Subcutaneous abdominal adipose tissue (tissue), 5 donors: ENCODE measurements at regions not wholly inside any gene's neighbourhood (a gene's known extent, or its start where the extent isn't known, plus 50 kb on each side); places are given as distances from the start of the nearest gene placed in this dataset.
"Not testable (repeated sequence)": the region's sequence is repeated elsewhere in the genome, so short reads cannot be mapped to it uniquely, and the experiment has no call there.

Experiments
- H3K27ac ChIP-seq: one replicate; pipeline ENCODE4 v1.7.0; 2013; ENCODE audit warnings: low read depth, mild to moderate bottlenecking, inconsistent platforms, low read length, moderate library complexity
- H3K27me3 ChIP-seq, 5 donors: one replicate each; pipeline ENCODE4 v1.7.0; 2013; ENCODE audit warnings: low read length in 5 of 5, inconsistent platforms in 1 of 5; ENCODE audit not compliant: control insufficient read depth in 5 of 5, insufficient read depth in 4 of 5
- H3K36me3 ChIP-seq, 5 donors: one replicate each; pipeline ENCODE4 v1.7.0; 2013; ENCODE audit warnings: low read length in 5 of 5; ENCODE audit not compliant: control insufficient read depth in 5 of 5, insufficient read depth in 5 of 5
- H3K4me1 ChIP-seq, 5 donors: one replicate each; pipeline ENCODE4 v1.7.0; 2013; ENCODE audit warnings: low read length in 5 of 5, mild to moderate bottlenecking in 3 of 5, moderate library complexity in 1 of 5; ENCODE audit not compliant: control insufficient read depth in 5 of 5, insufficient read depth in 5 of 5
- H3K4me3 ChIP-seq, 5 donors: one replicate each; pipeline ENCODE4 v1.7.0; 2013; ENCODE audit warnings: low read length in 5 of 5, low read depth in 1 of 5
- H3K9ac ChIP-seq, 5 donors: one replicate each; pipeline ENCODE4 v1.7.0; 2013; ENCODE audit warnings: low read length in 5 of 5, mild to moderate bottlenecking in 4 of 5, moderate library complexity in 3 of 5
- H3K9me3 ChIP-seq, 5 donors: one replicate each; pipeline ENCODE4 v1.7.0; 2013; ENCODE audit warnings: low read length in 5 of 5; ENCODE audit not compliant: control insufficient read depth in 5 of 5
- donor health status: healthy.
- donor health status: healthy.
- donor health status: healthy.
- donor health status: healthy.
- donor health status: healthy.

GRCh38 chr12:91261820-91262676 is 79.4 kb upstream of the DCN start:
- Histone ChIP-seq H3K4me3 (no peak overlapping the region), H3K36me3 (no peaks in the 10 kb centered on the region), H3K9ac (no peak overlapping the region), H3K9me3 (peaks cover 0 to 2% (median 0%) of the 10 kb centered on the region in 5 donors), H3K27me3 (no peaks in the 10 kb centered on the region), H3K27ac (no peak overlapping the region), H3K4me1 (no peaks in the 10 kb centered on the region)

- no peak overlapping the region for H3K9ac ChIP-seq
- H3K4me3 ChIP-seq = no peak overlapping the region
- peaks cover 0 to 2% (median 0%) of the 10 kb centered on the region in 5 donors for H3K9me3 ChIP-seq
- H3K4me1 ChIP-seq = no peaks in the 10 kb centered on the region
- H3K36me3 ChIP-seq = no peaks in the 10 kb centered on the region
- H3K27me3 ChIP-seq = peaks cover 0 to 2% (median 0%) of the 10 kb centered on the region in 5 donors
- no peak overlapping the region for H3K27ac ChIP-seq
Measured at GRCh38 chr12:91256411-91256810, 73.8 kb upstream of the DCN start.

GRCh38 chr12:91252341-91252740 is 69.7 kb upstream of the DCN start:
- no peaks in the 10 kb centered on the region for H3K4me1 ChIP-seq
- no peaks in the 10 kb centered on the region for H3K36me3 ChIP-seq
- no peak overlapping the region for H3K4me3 ChIP-seq
- H3K27me3 ChIP-seq = peaks cover 0 to 2% (median 0%) of the 10 kb centered on the region in 5 donors
- H3K27ac ChIP-seq = no peak overlapping the region
- no peaks in the 10 kb centered on the region for H3K9me3 ChIP-seq
- H3K9ac ChIP-seq = no peak overlapping the region

GRCh38 chr12:91250273-91250665 is 67.7 kb upstream of the DCN start:
- Histone ChIP-seq H3K27ac (no peak overlapping the region), H3K9me3 (no peaks in the 10 kb centered on the region), H3K36me3 (no peaks in the 10 kb centered on the region), H3K27me3 (no peaks in the 10 kb centered on the region), H3K9ac (no peak overlapping the region), H3K4me1 (no peaks in the 10 kb centered on the region), H3K4me3 (no peak overlapping the region)

- H3K27ac ChIP-seq = no peak overlapping the region
Measured at GRCh38 chr12:91249518-91250272, 67.1 kb upstream of the DCN start.

DNA sequence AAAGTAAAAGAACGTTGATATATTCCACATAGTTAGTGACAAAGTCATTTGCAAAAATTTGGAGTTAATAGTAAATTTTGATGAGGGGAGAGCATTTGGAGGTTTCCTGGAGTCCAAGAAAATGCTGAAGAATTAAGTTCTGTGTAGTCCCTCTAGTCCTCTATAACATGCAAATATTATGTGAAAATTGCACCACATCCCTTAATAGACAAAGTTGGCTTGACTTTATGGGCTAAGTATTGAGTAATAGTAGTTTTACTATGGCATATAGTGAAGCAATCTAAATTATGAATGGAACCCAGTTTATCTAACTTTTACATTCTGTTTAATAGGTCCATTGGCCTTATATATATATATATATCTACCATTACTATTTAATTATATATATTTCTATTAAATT is 66.4 kb upstream of the DCN start:
- peak overlapping the region in 1 of 5 donors; percentile 3 for H3K4me3 ChIP-seq
- H3K27ac ChIP-seq = no peak overlapping the region

More at GRCh38 chr12:91249518-91250272, 67.1 kb upstream of the DCN start:
- no peaks in the 10 kb centered on the region for H3K9me3 ChIP-seq
- no peak overlapping the region for H3K4me3 ChIP-seq
- H3K27me3 ChIP-seq = no peaks in the 10 kb centered on the region
- no peaks in the 10 kb centered on the region for H3K4me1 ChIP-seq
- H3K36me3 ChIP-seq = no peaks in the 10 kb centered on the region
- H3K9ac ChIP-seq = no peak overlapping the region

DNA sequence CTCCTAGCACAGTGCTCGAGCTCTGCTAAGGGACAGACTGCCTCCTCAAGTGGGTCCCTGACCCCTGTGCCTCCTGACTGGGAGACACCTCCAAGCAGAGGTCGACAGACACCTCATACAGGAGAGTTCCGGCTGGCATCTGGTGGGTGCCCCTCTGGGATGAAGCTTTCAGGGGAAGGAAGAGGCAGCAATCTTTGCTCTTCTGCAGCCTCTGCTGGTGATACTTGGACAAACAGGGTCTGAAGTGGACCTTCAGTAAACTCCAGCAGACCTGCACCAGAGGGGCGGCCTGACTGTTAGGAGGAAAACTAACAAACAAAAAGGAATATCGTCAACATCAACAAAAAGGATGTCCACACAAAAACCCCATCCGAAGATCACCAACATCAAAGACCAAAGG is 60.6 kb upstream of the DCN start:
- H3K36me3 ChIP-seq, H3K27me3 ChIP-seq, H3K4me3 ChIP-seq, H3K4me1 ChIP-seq, H3K9ac ChIP-seq, H3K27ac ChIP-seq, H3K9me3 ChIP-seq: not testable (repeated sequence)

More for the DNA sequence above, 66.4 kb upstream of the DCN start:
- Histone ChIP-seq H3K27me3 (no peaks in the 10 kb centered on the region), H3K36me3 (no peaks in the 10 kb centered on the region), H3K9ac (no peak overlapping the region), H3K9me3 (peaks cover 0 to 2% (median 0%) of the 10 kb centered on the region in 5 donors), H3K4me1 (no peaks in the 10 kb centered on the region)

DNA sequence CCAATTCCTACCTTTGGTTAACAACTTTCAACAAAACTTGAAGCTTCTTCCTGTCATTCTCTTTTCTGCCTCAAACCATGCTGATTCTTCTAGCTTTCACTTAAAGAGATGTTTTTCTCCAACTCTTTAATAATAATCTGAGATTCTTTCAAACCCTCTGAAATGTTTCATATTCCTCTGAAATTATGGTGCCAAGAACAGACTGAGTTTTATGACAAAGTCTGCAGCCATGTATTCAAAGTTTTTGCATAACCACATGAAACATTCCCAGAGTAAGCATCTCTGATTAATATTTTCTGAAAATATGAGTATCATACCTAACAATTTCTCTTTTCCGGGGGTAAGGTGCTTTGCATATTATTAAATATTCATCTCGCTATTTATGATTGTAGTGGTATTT is 59.1 kb upstream of the DCN start:
- no peaks in the 10 kb centered on the region for H3K36me3 ChIP-seq
- no peak overlapping the region for H3K27ac ChIP-seq
- no peaks in the 10 kb centered on the region for H3K27me3 ChIP-seq
- no peaks in the 10 kb centered on the region for H3K4me1 ChIP-seq
- H3K9me3 ChIP-seq = peaks cover 0 to 2% (median 0%) of the 10 kb centered on the region in 5 donors
- H3K9ac ChIP-seq = no peak overlapping the region
- no peak overlapping the region for H3K4me3 ChIP-seq

DNA sequence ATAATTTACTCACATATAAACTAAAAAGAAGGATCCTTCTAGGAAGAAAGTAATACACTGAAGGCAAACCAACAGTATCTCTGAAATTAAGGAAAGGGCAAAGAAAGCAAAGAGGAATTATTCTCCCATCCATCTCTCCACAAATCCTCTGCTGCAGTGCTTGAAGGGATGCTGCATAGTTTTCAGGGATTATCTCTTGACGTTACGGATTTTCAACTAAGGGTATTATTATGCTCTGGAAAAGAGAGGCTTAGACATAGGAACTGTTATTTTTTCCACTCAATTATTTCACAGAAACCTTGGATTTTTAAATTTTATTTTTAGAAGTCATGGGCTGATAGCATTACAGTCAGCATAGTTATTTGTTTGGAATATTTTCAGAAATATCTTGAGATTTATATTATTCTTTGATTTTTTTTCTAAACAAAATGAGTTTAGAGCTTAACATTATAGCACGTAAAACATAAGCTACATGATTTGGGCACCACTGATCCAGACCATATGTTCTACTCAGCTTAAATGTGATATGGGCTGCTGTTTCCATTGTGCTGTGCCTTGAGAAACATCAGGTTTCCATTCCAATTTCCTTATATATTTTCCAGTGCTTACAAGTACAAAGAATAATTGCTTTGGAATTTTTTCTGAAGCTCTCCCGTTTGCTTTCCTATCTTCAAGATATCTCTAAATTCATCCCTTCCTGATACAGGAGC is 57.9 kb upstream of the DCN start:
- Histone ChIP-seq H3K27ac (no peak overlapping the region), H3K4me3 (no peak overlapping the region), H3K4me1 (no peaks in the 10 kb centered on the region)

DNA sequence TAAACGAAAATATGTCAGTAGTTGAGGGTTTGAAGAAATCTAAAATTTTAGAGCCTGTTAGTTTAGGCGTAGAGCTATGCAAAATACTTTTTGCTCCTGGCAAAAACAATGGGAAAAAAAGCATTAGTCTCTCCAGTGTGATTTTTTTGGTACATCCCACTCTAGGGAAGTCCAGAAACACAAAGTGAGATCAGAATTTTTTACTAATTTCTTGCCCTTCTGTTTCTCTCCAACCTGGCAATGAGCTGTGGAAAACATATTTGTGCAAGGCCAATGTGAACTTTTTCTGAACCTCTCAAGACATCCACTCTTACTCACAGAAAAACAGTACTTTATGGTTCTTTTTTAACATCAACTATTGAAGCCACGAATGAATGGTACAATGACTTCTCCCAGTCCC is 56.9 kb upstream of the DCN start:
- Histone ChIP-seq H3K36me3 (no peaks in the 10 kb centered on the region), H3K27me3 (no peaks in the 10 kb centered on the region), H3K27ac (no peak overlapping the region), H3K9ac (no peak overlapping the region), H3K4me3 (no peak overlapping the region), H3K4me1 (no peaks in the 10 kb centered on the region), H3K9me3 (peaks cover 0 to 2% (median 0%) of the 10 kb centered on the region in 5 donors)

More for the DNA sequence above, 57.9 kb upstream of the DCN start:
- Histone ChIP-seq H3K27me3 (no peaks in the 10 kb centered on the region), H3K9me3 (peaks cover 0 to 2% (median 0%) of the 10 kb centered on the region in 5 donors), H3K36me3 (no peaks in the 10 kb centered on the region), H3K9ac (no peak overlapping the region)
